NCI-H1417 treated with DMSO at 0.1 percent for 48 hours (cell line): ENCODE measurements at regions not wholly inside any gene's neighbourhood (a gene's known extent, or its start where the extent isn't known, plus 50 kb on each side); places are given as distances from the start of the nearest gene placed in this dataset.
A peak's percentile ranks its signal among the peaks of the same experiment; 100 is the strongest.
"Not testable (repeated sequence)": the region's sequence is repeated elsewhere in the genome, so short reads cannot be mapped to it uniquely, and the experiment has no call there.

Experiments used
- DNase-seq: peaks from one replicate; lab custom pipeline; 2025; lab: John Stamatoyannopoulos, UW

- DNase-seq: no peak
Measured at GRCh38 chr1:239931341-239931740, 160.3 kb upstream of the FMN2 start.

GRCh38 chr1:239939602-239940001 lies 152.1 kb upstream of the FMN2 start:
- DNase-seq: no peak

GRCh38 chr1:239943761-239944160 lies 147.9 kb upstream of the FMN2 start:
- no peak for DNase-seq

- DNase-seq: no peak
Measured at GRCh38 chr1:239944666-239945065, 147.0 kb upstream of the FMN2 start.

GRCh38 chr1:239947801-239948200 lies 143.9 kb upstream of the FMN2 start:
- no peak for DNase-seq

GRCh38 chr1:239951511-239952140 lies 140.1 kb upstream of the FMN2 start:
- peak; percentile 12 for DNase-seq

- DNase-seq: no peak
Measured at GRCh38 chr1:239952348-239953308, 139.1 kb upstream of the FMN2 start.

GRCh38 chr1:239954836-239955235 lies 136.8 kb upstream of the FMN2 start:
- no peak for DNase-seq

- no peak for DNase-seq
Measured at GRCh38 chr1:239955431-239955830, 136.3 kb upstream of the FMN2 start.

- DNase-seq: no peak
Measured at GRCh38 chr1:239956263-239956662, 135.4 kb upstream of the FMN2 start.

GRCh38 chr1:239958063-239958462 lies 133.6 kb upstream of the FMN2 start:
- no peak for DNase-seq

- DNase-seq: no peak
Measured at GRCh38 chr1:239960366-239960765, 131.3 kb upstream of the FMN2 start.

GRCh38 chr1:239963856-239964255 lies 127.8 kb upstream of the FMN2 start:
- DNase-seq: no peak

GRCh38 chr1:239976130-239976968 lies 115.3 kb upstream of the FMN2 start:
- no peak for DNase-seq

- DNase-seq: no peak
Measured at GRCh38 chr1:239977416-239977815, 114.3 kb upstream of the FMN2 start.

- DNase-seq: no peak
Measured at GRCh38 chr1:239979456-239979855, 112.2 kb upstream of the FMN2 start.

GRCh38 chr1:239982762-239983161 lies 108.9 kb upstream of the FMN2 start:
- no peak for DNase-seq

- DNase-seq: no peak
Measured at GRCh38 chr1:239985044-239985443, 106.6 kb upstream of the FMN2 start.

GRCh38 chr1:239987103-239987745 lies 104.5 kb upstream of the FMN2 start:
- DNase-seq: no peak

GRCh38 chr1:239989990-239990389 lies 101.7 kb upstream of the FMN2 start:
- DNase-seq: no peak

GRCh38 chr1:239992566-239992965 lies 99.1 kb upstream of the FMN2 start:
- not testable (repeated sequence) for DNase-seq

- no peak for DNase-seq
Measured at GRCh38 chr1:239993366-239993765, 98.3 kb upstream of the FMN2 start.
